Erythroblast (primary cell): ENCODE measurements at regions not wholly inside any gene's neighbourhood (a gene's known extent, or its start where the extent isn't known, plus 50 kb on each side); places are given as distances from the start of the nearest gene placed in this dataset.

Experiments
- GATA1 ChIP-seq: IDR thresholded peaks from 2 replicates; pipeline ENCODE4 v1.6.1; 2011; ENCODE audit warnings: low read depth, mild to moderate bottlenecking, control low read depth, low read length, moderate library complexity
- POLR2A ChIP-seq: IDR thresholded peaks from 2 replicates; pipeline ENCODE4 v1.6.1; 2011; ENCODE audit warnings: mild to moderate bottlenecking, low read length

DNA sequence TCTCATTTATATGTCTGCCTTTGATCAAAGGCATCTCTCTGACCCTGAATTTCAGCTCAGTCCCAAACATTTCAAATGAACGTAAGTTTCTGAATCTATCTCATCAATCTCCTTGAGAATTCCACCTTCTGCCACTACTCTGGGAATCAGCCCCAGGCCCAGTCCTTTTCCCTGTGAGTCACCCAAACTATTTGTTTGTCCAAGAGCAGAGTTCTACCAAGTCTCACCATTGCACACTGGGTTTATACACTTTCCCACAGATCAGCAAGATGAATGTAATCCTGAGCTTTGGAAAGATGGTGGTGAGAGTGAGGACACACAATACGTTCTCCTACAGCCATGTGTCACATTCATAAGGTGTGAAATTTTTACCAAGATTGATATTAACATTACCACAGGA, 251.3 kb upstream of the VWC2 start:
- TF ChIP-seq POLR2A (no peak), GATA1 (no peak)
